ENCODE measurements at regions not wholly inside any gene's neighbourhood (a gene's known extent, or its start where the extent isn't known, plus 50 kb on each side); places are given as distances from the start of the nearest gene placed in this dataset.

- in situ Hi-C loops (cut with HindIII; ENCODE audit: low pct_unique_long_range_greater_than_20kb, low sequenced_read_pairs), result no loop called here
- DNase-seq (ENCODE audit: low read depth), result no peak
Observed at GRCh38 chr6:102415891-102416290, 1022.4 kb downstream of the GRIK2 start.

DNA sequence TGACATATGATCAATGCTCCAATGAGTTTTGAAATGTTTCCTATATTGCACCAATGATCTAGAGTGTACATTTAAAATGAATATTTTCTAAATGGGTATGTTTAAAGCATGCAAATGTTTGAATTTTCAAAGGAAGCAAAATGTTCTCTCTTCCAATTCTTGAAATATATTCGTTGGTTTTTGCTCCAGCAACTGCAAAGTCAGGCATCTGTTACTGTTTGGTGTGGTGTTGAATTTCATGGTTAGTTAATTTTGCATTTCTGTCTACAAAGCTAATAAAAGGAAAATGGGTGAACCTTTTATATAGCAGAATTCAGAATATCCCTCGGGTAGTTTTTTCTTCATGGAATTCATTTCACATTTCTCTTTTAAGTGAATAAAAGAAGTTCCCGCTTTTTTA is 1018.3 kb downstream of the GRIK2 start:
- DNase-seq (ENCODE audit: low read depth), result no peak
- in situ Hi-C loops (cut with HindIII; ENCODE audit: low pct_unique_long_range_greater_than_20kb, low sequenced_read_pairs), result no loop called here

- DNase-seq (ENCODE audit: low read depth), result no peak
- in situ Hi-C loops (cut with HindIII; ENCODE audit: low pct_unique_long_range_greater_than_20kb, low sequenced_read_pairs), result no loop called here
Observed at GRCh38 chr6:102407886-102408741, 1014.6 kb downstream of the GRIK2 start.

DNA sequence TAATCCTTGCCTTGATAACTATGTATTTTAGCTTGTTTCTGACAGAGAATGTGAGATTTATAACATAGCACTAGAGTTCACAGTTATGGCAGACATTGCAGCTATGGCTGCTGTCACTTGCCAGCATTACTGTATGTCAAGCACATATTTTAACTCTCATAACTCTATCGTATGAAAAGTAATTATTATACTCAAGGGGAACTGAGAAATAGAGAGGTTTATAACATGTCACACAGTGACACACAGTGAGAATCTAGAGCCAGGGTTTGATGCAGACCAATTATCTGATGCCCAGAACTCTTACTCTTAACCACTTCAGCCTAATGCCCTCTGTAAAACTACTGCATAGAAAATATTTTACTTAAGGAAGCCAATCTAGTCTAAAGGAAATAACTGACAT is 1012.4 kb downstream of the GRIK2 start:
- in situ Hi-C loops (cut with HindIII; ENCODE audit: low pct_unique_long_range_greater_than_20kb, low sequenced_read_pairs), result no loop called here
- no peak for DNase-seq (ENCODE audit: low read depth)

DNA sequence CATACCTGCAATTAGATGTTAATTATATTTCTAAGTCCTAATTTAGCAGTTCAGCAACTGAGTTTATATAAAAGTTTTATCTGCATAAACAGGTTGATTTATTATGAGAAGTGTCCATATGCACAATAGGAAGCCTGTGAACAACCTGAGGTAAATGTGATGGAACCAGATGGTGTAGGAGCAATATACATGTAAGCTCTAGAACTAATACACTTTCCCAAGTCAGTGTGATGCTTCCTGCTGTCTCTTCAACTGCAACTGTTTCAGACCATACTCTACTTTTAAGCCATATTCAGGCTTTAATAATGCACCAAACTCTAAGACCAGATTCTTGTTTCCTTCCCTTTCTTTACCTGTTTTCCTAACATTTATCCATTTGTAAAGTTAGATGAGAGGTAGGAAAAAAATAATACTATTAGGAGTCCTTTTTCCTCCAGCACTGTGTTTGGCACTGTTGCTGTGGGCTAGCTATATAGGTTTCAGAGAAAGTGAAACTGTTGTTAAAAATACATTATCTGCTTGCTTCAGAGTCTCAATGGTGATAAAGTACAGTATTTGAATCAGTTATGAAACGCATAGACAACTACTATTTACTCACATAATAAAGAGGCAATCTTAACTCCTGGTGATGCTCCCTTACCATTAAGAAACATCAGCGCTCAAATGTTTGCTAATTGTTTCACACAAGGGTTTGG is 1009.3 kb downstream of the GRIK2 start:
- no peak for DNase-seq (ENCODE audit: low read depth)
- in situ Hi-C loops (cut with HindIII; ENCODE audit: low pct_unique_long_range_greater_than_20kb, low sequenced_read_pairs), result no loop called here

- in situ Hi-C loops (cut with HindIII; ENCODE audit: low pct_unique_long_range_greater_than_20kb, low sequenced_read_pairs), result no loop called here
- DNase-seq (ENCODE audit: low read depth), result no peak
Observed at GRCh38 chr6:102398788-102399390, 1005.4 kb downstream of the GRIK2 start.

GRCh38 chr6:102390541-102390940 is 997.0 kb downstream of the GRIK2 start:
- no peak for DNase-seq (ENCODE audit: low read depth)
- in situ Hi-C loops (cut with HindIII; ENCODE audit: low pct_unique_long_range_greater_than_20kb, low sequenced_read_pairs), result no loop called here

DNA sequence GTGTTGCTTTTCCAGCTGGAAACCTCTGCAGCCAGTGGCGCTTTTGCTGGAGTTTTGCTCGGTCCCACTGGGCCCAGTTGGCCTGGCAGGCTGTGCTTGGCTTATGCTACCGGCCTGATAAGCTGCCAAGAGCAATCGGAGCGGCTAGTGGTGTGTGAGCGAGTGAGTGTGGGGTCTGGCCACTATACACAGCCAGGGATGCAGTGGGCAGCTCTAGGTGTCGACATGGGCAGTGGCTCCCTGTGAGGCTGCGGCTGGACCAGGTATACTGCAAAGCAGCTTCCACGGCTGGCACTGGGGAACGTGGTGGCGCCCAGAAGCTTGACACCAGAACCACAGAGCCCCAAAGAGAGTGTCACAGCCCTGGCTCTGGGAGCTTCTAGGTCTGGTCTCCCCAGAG is 996.5 kb downstream of the GRIK2 start:
- in situ Hi-C loops (cut with HindIII; ENCODE audit: low pct_unique_long_range_greater_than_20kb, low sequenced_read_pairs), result no loop called here
- DNase-seq (ENCODE audit: low read depth), result no peak

DNA sequence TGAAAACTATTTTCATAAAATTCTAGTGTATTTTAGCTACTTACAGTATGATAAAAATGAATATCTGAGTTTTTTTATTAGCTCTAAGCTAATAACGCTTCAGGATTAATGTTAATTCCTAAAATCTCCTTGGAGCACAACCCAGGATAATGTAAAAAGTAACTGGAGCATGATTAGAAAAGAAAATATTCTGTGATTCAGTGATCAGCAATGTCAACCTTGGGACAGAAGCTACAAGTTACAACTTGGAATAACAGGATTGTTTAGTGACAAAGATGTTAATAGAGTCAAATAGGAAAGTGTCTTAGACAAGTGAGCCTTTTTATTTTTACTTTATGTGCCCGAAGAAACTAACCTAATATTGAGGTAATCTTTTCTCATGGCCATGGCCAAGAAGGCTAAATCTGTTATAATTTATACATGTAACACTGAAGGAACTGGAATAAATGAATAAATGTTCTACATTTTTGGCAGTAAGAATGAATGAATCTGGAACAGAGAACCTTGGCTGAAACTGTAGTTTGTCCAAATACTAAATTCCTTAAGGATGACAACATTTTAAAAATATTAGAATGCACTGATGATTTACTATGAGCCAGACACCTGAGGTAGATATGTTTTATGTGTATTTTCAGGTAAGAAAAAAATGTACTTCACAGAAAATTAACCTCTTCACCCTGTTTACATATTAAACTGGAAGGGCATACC is 994.0 kb downstream of the GRIK2 start:
- in situ Hi-C loops (cut with HindIII; ENCODE audit: low pct_unique_long_range_greater_than_20kb, low sequenced_read_pairs), result no loop called here
- no peak for DNase-seq (ENCODE audit: low read depth)

DNA sequence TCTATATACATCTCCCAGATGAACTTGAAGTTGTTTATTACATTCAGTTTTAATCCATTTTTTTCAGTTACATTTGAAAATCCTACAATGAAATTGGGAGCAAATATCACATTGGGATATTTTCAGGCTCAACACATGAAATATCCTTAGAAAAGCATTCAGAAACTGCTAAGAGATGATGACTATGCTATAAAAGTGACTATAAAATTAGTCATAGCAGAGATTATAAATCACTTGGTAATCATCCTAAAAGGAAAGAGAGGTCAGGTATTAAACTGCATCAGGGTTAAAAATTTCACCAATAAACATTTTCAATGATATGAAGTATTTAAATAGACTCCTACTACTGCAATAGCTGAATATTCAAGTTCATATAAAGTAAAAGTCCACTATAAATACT is 987.7 kb downstream of the GRIK2 start:
- in situ Hi-C loops (cut with HindIII; ENCODE audit: low pct_unique_long_range_greater_than_20kb, low sequenced_read_pairs), result no loop called here
- no peak for DNase-seq (ENCODE audit: low read depth)

DNA sequence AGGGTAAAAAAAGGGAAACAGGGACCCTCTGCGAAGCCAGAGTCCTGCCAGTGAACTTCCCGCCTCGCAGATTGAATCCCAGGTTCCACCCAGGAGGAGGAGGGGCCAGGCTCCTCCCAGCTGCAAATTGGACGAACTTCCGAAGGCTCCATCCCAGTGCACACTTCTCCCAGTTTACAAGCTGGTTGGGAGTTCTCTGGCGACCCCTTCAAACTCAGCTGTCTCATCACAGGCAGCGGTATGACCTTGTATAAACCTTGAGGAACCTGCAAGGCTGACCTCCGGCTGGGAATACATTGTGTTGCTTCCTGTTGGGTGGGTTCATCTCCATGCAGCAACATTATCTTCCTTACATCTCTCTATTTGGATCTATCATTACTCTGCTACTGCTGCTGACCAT is 962.7 kb downstream of the GRIK2 start:
- no peak for DNase-seq (ENCODE audit: low read depth)
- in situ Hi-C loops (cut with HindIII; ENCODE audit: low pct_unique_long_range_greater_than_20kb, low sequenced_read_pairs), result no loop called here

- in situ Hi-C loops (cut with HindIII; ENCODE audit: low pct_unique_long_range_greater_than_20kb, low sequenced_read_pairs), result no loop called here
- DNase-seq (ENCODE audit: low read depth), result no peak
Observed at GRCh38 chr6:102355578-102355977, 962.1 kb downstream of the GRIK2 start.

DNA sequence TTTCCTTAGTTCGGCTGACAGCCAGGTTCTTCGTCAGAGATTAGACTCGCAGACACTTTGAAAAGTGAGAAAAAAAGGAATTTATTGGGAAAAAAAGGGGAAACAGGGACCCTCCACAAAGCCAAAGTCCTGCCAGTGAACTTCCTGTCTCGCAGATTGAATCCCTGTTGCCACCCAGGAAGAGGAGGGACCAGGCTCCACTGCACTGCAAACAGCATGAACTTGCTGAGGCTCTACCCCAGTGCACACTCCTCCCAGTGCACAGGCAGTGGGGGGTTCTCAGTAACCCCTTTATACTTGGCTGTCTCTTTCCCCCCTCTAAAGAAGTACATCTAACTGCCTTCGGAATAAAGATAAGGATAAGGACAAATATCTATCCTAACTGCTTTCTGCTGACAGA is 959.0 kb downstream of the GRIK2 start:
- no peak for DNase-seq (ENCODE audit: low read depth)
- in situ Hi-C loops (cut with HindIII; ENCODE audit: low pct_unique_long_range_greater_than_20kb, low sequenced_read_pairs), result no loop called here

DNA sequence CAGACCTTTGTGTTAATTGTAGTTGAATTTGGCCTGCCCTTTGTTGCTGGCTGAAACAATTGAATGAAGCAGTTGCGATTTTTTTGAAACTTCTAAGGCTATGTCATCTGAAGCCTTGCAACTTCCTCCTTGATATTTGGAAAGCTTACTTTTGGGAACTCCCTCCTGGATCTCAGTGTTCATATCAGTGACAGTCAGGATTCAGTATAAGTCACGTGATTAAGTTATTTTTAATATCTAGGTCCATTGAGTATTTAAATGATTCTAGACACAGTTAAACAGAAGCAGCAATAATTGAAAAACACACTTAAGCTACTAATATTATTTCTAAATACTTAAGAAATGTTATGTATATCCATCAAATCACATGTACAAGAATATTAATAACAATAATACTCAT is 951.3 kb downstream of the GRIK2 start:
- DNase-seq (ENCODE audit: low read depth), result no peak
- in situ Hi-C loops (cut with HindIII; ENCODE audit: low pct_unique_long_range_greater_than_20kb, low sequenced_read_pairs), result no loop called here

DNA sequence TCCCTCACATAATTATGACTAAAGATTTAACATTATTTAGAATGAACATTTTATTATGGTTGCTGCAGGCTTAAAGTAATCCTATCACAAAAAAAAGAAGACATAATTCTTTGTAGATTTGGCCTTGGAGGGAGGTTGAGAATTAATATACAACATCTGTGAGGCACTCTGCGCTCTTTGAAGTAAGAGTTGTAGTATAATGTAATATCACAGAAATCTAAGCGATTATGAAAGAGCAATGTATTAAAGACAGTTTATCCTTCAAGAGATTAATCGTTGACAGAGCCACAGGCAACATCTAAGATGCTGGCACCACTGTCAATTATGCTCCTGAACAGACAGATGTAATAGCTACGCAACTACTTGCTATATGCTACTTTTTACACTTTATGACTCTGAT is 946.8 kb downstream of the GRIK2 start:
- in situ Hi-C loops (cut with HindIII; ENCODE audit: low pct_unique_long_range_greater_than_20kb, low sequenced_read_pairs), result no loop called here
- DNase-seq (ENCODE audit: low read depth), result no peak

- in situ Hi-C loops (cut with HindIII; ENCODE audit: low pct_unique_long_range_greater_than_20kb, low sequenced_read_pairs), result no loop called here
- no peak for DNase-seq (ENCODE audit: low read depth)
Observed at GRCh38 chr6:102333736-102334135, 940.2 kb downstream of the GRIK2 start.

DNA sequence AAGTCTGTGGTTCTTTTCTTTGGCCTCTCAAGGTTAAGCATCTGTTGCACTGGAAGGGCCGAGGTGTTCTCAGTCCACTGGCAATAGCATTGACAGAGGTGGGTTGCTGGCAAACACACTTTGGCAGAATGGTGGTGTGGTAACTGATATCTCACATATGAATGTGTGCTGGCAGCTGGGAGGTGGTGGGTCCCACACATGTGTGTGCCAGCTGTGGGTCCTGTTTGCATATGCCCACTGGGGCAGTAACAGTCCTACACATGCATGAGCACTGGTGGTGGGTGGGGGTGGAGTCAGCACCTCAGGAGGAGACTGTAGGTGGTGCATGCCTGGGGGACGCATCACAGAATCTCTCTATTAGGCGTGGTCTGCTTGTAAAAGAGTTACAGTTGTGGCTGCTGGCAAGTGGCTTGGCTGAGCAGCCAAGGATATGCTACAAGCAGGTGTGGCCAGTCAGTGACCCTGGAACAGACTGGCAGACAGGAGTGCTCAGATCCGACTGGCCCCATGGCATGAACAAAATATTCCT is 934.3 kb downstream of the GRIK2 start:
- no peak for DNase-seq (ENCODE audit: low read depth)
- in situ Hi-C loops (cut with HindIII; ENCODE audit: low pct_unique_long_range_greater_than_20kb, low sequenced_read_pairs), result no loop called here

- in situ Hi-C loops (cut with HindIII; ENCODE audit: low pct_unique_long_range_greater_than_20kb, low sequenced_read_pairs), result no loop called here
Observed at GRCh38 chr6:102313699-102314098, 920.2 kb downstream of the GRIK2 start.

GRCh38 chr6:102309700-102310099 is 916.2 kb downstream of the GRIK2 start:
- no peak for DNase-seq (ENCODE audit: low read depth)
- in situ Hi-C loops (cut with HindIII; ENCODE audit: low pct_unique_long_range_greater_than_20kb, low sequenced_read_pairs), result no loop called here

More at GRCh38 chr6:102313699-102314098, 920.2 kb downstream of the GRIK2 start:
- no peak for DNase-seq (ENCODE audit: low read depth)
